GM21529 (cell line): ENCODE measurements at regions not wholly inside any gene's neighbourhood (a gene's known extent, or its start where the extent isn't known, plus 50 kb on each side); places are given as distances from the start of the nearest gene placed in this dataset.

ENCODE experiments used
- ATAC-seq: cut with Tn5 transposase; IDR thresholded peaks from one replicate; pipeline ENCODE4 v1.9.1; 2021; ENCODE audit not compliant: unreplicated experiment

GRCh38 chr2:220876080-220876824 is 695.9 kb downstream of the EPHA4 start:
- no peak for ATAC-seq

- ATAC-seq: no peak
Observed at GRCh38 chr2:220877491-220877890, 694.6 kb downstream of the EPHA4 start.

GRCh38 chr2:220877897-220878296 is 694.2 kb downstream of the EPHA4 start:
- no peak for ATAC-seq

GRCh38 chr2:220880623-220881596 is 691.2 kb downstream of the EPHA4 start:
- no peak for ATAC-seq

- ATAC-seq: no peak
Observed at GRCh38 chr2:220882507-220882906, 689.6 kb downstream of the EPHA4 start.

GRCh38 chr2:220885593-220885992 is 686.5 kb downstream of the EPHA4 start:
- no peak for ATAC-seq

GRCh38 chr2:220887271-220887870 is 684.7 kb downstream of the EPHA4 start:
- no peak for ATAC-seq

- ATAC-seq: no peak
Observed at GRCh38 chr2:220887876-220888275, 684.2 kb downstream of the EPHA4 start.

- ATAC-seq: no peak
Observed at GRCh38 chr2:220890931-220891330, 681.2 kb downstream of the EPHA4 start.

GRCh38 chr2:220891405-220891804 is 680.7 kb downstream of the EPHA4 start:
- ATAC-seq: no peak

- no peak for ATAC-seq
Observed at GRCh38 chr2:220892018-220892634, 680.0 kb downstream of the EPHA4 start.

- no peak for ATAC-seq
Observed at GRCh38 chr2:220893411-220893810, 678.7 kb downstream of the EPHA4 start.

GRCh38 chr2:220894069-220894468 is 678.0 kb downstream of the EPHA4 start:
- no peak for ATAC-seq

GRCh38 chr2:220899492-220899891 is 672.6 kb downstream of the EPHA4 start:
- ATAC-seq: no peak

- ATAC-seq: no peak
Observed at GRCh38 chr2:220904015-220904414, 668.1 kb downstream of the EPHA4 start.

- ATAC-seq: no peak
Observed at GRCh38 chr2:220913384-220913783, 658.7 kb downstream of the EPHA4 start.

GRCh38 chr2:220915092-220915623 is 656.9 kb downstream of the EPHA4 start:
- no peak for ATAC-seq

- no peak for ATAC-seq
Observed at GRCh38 chr2:220916931-220917330, 655.2 kb downstream of the EPHA4 start.

- no peak for ATAC-seq
Observed at GRCh38 chr2:220930271-220931076, 641.6 kb downstream of the EPHA4 start.

- no peak for ATAC-seq
Observed at GRCh38 chr2:220931491-220931890, 640.6 kb downstream of the EPHA4 start.
